ENCODE measurements at regions not wholly inside any gene's neighbourhood (a gene's known extent, or its start where the extent isn't known, plus 50 kb on each side); places are given as distances from the start of the nearest gene placed in this dataset.

DNA sequence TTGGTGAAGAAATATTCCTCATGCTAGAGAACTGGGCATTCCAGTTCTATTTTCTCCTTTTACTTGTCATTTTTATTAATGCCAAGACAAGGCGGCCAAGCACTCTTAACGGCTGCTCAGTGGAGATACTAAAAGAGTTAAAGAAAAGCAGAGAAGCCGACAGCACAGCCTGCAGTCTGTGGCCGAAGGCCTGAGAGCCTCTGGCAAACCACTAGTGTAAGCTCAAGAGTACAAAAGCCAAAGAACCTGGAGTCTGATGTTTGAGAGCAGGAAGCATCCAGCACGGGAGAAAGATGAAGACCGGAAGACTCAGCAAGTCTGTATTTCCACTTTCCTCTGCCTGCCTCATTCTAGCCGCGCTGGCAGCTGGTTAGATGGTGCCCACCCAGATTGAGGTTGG, 167.1 kb upstream of the FUT9 start:
- TF ChIP-seq, protein P1, sequence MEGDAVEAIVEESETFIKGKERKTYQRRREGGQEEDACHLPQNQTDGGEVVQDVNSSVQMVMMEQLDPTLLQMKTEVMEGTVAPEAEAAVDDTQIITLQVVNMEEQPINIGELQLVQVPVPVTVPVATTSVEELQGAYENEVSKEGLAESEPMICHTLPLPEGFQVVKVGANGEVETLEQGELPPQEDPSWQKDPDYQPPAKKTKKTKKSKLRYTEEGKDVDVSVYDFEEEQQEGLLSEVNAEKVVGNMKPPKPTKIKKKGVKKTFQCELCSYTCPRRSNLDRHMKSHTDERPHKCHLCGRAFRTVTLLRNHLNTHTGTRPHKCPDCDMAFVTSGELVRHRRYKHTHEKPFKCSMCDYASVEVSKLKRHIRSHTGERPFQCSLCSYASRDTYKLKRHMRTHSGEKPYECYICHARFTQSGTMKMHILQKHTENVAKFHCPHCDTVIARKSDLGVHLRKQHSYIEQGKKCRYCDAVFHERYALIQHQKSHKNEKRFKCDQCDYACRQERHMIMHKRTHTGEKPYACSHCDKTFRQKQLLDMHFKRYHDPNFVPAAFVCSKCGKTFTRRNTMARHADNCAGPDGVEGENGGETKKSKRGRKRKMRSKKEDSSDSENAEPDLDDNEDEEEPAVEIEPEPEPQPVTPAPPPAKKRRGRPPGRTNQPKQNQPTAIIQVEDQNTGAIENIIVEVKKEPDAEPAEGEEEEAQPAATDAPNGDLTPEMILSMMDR (IDR thresholded peaks at IDR 0.05), result no peak
- no peak for TF ChIP-seq FOXP1 (CRISPR knock-in tag; IDR thresholded peaks at IDR 0.05; ENCODE audit: borderline replicate concordance)
